NCI-H526 treated with DMSO at 0.1 percent for 48 hours (cell line): ENCODE measurements at regions not wholly inside any gene's neighbourhood (a gene's known extent, or its start where the extent isn't known, plus 50 kb on each side); places are given as distances from the start of the nearest gene placed in this dataset.
"Not testable (repeated sequence)": the region's sequence is repeated elsewhere in the genome, so short reads cannot be mapped to it uniquely, and the experiment has no call there.

Experiments
- DNase-seq: peaks from one replicate; lab custom pipeline; 2025; lab: John Stamatoyannopoulos, UW

- DNase-seq: no peak
These were observed 783.1 kb downstream of the GBE1 start for GRCh38 chr3:80978216-80978969.

- DNase-seq: no peak
These were observed 791.2 kb downstream of the GBE1 start for GRCh38 chr3:80970292-80970691.

GRCh38 chr3:80929576-80929975, 831.9 kb downstream of the GBE1 start:
- no peak for DNase-seq

GRCh38 chr3:80914854-80915253, 846.6 kb downstream of the GBE1 start:
- no peak for DNase-seq

- DNase-seq: no peak
These were observed 863.2 kb downstream of the GBE1 start for GRCh38 chr3:80898211-80898610.

GRCh38 chr3:80897005-80897404, 864.4 kb downstream of the GBE1 start:
- not testable (repeated sequence) for DNase-seq

GRCh38 chr3:80890571-80890970, 870.9 kb downstream of the GBE1 start:
- DNase-seq: no peak

- DNase-seq: no peak
These were observed 871.9 kb downstream of the GBE1 start for GRCh38 chr3:80889535-80889934.

- DNase-seq: no peak
These were observed 890.9 kb downstream of the GBE1 start for GRCh38 chr3:80870476-80871041.

- no peak for DNase-seq
These were observed 906.0 kb downstream of the GBE1 start for GRCh38 chr3:80855482-80855881.

GRCh38 chr3:80836395-80836794, 925.0 kb downstream of the GBE1 start:
- no peak for DNase-seq

- no peak for DNase-seq
These were observed 953.9 kb downstream of the GBE1 start for GRCh38 chr3:80807577-80807976.

GRCh38 chr3:80806673-80807072, 954.8 kb downstream of the GBE1 start:
- no peak for DNase-seq

GRCh38 chr3:80788914-80789313, 972.5 kb downstream of the GBE1 start:
- DNase-seq: no peak

GRCh38 chr3:80785875-80786274, 975.6 kb downstream of the GBE1 start:
- no peak for DNase-seq

GRCh38 chr3:80785475-80785874, 976.0 kb downstream of the GBE1 start:
- DNase-seq: no peak

GRCh38 chr3:80771085-80771484, 990.4 kb downstream of the GBE1 start:
- no peak for DNase-seq

GRCh38 chr3:80770106-80771074, 991.1 kb downstream of the GBE1 start:
- no peak for DNase-seq

GRCh38 chr3:80769683-80770082, 991.8 kb downstream of the GBE1 start:
- DNase-seq: no peak

- DNase-seq: no peak
These were observed 993.8 kb downstream of the GBE1 start for GRCh38 chr3:80767604-80768003.

GRCh38 chr3:80754969-80755368, 987.2 kb upstream of the ROBO1 start:
- no peak for DNase-seq

- no peak for DNase-seq
These were observed 985.2 kb upstream of the ROBO1 start for GRCh38 chr3:80753021-80753420.

GRCh38 chr3:80750637-80751036, 982.8 kb upstream of the ROBO1 start:
- DNase-seq: no peak
